ENCODE measurements at regions not wholly inside any gene's neighbourhood (a gene's known extent, or its start where the extent isn't known, plus 50 kb on each side); places are given as distances from the start of the nearest gene placed in this dataset.

DNA sequence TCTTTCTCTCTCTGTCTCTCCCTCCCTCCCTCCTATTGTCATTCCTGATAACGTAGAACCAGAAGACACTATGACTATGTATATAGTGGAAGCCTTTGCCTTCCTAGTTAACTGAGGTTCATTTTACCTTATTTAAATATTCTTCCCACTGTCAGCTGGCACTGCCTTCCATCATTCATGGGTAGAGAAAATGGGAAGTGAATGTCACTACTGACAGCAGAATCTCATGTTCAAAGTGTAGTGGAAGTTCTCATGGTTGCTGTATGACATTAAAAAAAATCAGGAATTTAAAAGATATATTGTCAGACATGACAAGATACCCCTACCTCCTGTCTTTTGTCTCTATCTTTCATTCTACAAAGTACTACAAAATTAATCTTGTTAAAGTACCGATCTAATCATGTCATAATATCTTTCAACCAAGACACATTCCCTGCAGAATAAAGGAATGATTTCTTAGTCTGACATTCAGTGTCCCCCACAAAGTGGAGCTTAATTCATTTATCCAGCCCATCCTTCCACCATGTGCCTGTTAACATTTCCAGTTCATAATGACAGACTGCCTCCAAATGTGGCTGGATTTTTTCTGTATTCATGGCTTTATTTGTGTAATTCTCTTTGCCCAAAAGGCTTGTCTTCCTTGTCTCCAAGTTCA lies 250.1 kb upstream of the CDH20 start:
- H3K27me3 ChIP-seq (ENCODE audit: insufficient read depth, poor library complexity, severe bottlenecking), result no peaks in the 10 kb centered on the region
- DNase-seq (ENCODE audit: low spot score), result no peak
- ATAC-seq (ENCODE audit: low read depth), result no peak

DNA sequence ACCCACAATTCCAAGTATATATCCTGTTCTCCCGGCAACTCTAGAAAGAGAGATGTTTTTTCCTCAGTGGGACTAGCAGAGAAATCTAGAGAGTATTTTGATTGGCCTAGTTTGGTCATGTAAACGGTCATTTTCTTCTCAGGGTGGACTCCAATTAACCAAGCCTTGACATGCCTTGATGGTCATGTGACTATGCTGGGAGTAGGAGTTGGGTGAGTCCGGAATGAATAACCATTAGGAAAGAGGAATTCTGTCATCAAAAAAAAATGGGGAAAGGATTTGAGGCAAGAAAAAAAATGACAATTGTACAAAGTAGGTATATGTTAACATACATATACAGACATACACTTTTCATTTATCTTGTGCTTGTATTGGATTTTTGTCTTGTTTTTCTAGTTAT lies 248.2 kb upstream of the CDH20 start:
- H3K27ac ChIP-seq (ENCODE audit: poor library complexity, severe bottlenecking), result no peak overlapping the region
- TF ChIP-seq, protein P1, sequence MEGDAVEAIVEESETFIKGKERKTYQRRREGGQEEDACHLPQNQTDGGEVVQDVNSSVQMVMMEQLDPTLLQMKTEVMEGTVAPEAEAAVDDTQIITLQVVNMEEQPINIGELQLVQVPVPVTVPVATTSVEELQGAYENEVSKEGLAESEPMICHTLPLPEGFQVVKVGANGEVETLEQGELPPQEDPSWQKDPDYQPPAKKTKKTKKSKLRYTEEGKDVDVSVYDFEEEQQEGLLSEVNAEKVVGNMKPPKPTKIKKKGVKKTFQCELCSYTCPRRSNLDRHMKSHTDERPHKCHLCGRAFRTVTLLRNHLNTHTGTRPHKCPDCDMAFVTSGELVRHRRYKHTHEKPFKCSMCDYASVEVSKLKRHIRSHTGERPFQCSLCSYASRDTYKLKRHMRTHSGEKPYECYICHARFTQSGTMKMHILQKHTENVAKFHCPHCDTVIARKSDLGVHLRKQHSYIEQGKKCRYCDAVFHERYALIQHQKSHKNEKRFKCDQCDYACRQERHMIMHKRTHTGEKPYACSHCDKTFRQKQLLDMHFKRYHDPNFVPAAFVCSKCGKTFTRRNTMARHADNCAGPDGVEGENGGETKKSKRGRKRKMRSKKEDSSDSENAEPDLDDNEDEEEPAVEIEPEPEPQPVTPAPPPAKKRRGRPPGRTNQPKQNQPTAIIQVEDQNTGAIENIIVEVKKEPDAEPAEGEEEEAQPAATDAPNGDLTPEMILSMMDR (IDR thresholded peaks at IDR 0.05; ENCODE audit: poor library complexity, severe bottlenecking), result no peak
- no peak overlapping the region for H3K4me3 ChIP-seq (ENCODE audit: severe bottlenecking)
- H3K9me3 ChIP-seq (ENCODE audit: severe bottlenecking), result no peaks in the 10 kb centered on the region
- H3K36me3 ChIP-seq (ENCODE audit: low read depth), result no peaks in the 10 kb centered on the region
- no peak for ATAC-seq (ENCODE audit: low read depth)
- H3K27me3 ChIP-seq (ENCODE audit: insufficient read depth, poor library complexity, severe bottlenecking), result no peaks in the 10 kb centered on the region
- no peak for DNase-seq (ENCODE audit: low spot score)
- no peaks in the 10 kb centered on the region for H3K4me1 ChIP-seq (ENCODE audit: insufficient read depth, poor library complexity, severe bottlenecking)

More for the DNA sequence above, 250.1 kb upstream of the CDH20 start:
- H3K4me1 ChIP-seq (ENCODE audit: insufficient read depth, poor library complexity, severe bottlenecking), result no peaks in the 10 kb centered on the region
- H3K36me3 ChIP-seq (ENCODE audit: low read depth), result no peaks in the 10 kb centered on the region
- no peak overlapping the region for H3K27ac ChIP-seq (ENCODE audit: poor library complexity, severe bottlenecking)
- TF ChIP-seq, protein P1 (IDR thresholded peaks at IDR 0.05; ENCODE audit: poor library complexity, severe bottlenecking), result no peak
- no peak overlapping the region for H3K4me3 ChIP-seq (ENCODE audit: severe bottlenecking)
- no peaks in the 10 kb centered on the region for H3K9me3 ChIP-seq (ENCODE audit: severe bottlenecking)

DNA sequence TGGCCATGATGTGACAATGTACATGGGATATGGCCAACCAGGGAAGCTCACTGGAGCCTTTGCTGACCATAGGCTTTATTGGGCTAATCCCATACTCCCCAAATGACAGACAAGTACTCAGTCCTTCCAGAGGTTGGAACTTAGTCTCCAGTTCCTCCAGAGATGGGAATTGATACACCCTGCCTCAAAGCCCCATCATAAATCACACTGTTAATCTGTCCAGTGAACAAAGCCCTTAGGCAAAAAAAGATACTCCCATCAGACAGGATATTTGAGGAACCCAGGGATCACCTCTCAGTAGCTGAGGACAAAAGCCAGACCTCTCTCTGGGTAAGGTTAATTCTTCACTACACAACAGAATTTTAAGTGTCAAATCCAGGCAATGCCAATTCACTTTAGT lies 247.5 kb upstream of the CDH20 start:
- DNase-seq (ENCODE audit: low spot score) (no peak), ATAC-seq (ENCODE audit: low read depth) (no peak)
- no peaks in the 10 kb centered on the region for H3K36me3 ChIP-seq (ENCODE audit: low read depth)
- TF ChIP-seq, protein P1 (IDR thresholded peaks at IDR 0.05; ENCODE audit: poor library complexity, severe bottlenecking), result no peak
- H3K27ac ChIP-seq (ENCODE audit: poor library complexity, severe bottlenecking), result no peak overlapping the region
- no peaks in the 10 kb centered on the region for H3K27me3 ChIP-seq (ENCODE audit: insufficient read depth, poor library complexity, severe bottlenecking)
- H3K4me1 ChIP-seq (ENCODE audit: insufficient read depth, poor library complexity, severe bottlenecking), result no peaks in the 10 kb centered on the region
- H3K4me3 ChIP-seq (ENCODE audit: severe bottlenecking), result no peak overlapping the region
- no peaks in the 10 kb centered on the region for H3K9me3 ChIP-seq (ENCODE audit: severe bottlenecking)

DNA sequence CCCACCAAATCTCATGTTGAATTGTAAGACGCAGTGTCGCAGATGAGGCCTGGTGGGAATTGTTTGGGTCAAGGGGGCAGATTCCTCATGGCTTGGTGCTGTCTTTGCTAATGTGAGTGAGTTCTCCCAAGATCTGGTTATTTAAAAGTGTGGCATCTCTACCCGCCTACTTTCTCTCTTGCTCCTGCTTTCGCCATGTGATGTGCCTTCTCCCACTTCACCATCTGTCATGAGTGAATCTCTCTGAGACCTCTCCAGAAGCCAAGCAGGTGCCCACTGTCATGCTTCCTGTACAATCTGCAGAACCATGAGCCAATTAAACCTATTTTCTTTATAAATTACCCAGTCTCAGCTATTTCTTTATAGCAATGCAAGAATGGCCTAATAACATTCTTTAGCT lies 246.6 kb upstream of the CDH20 start:
- Histone ChIP-seq H3K27ac (ENCODE audit: poor library complexity, severe bottlenecking) (no peak overlapping the region), H3K4me1 (ENCODE audit: insufficient read depth, poor library complexity, severe bottlenecking) (no peaks in the 10 kb centered on the region), H3K9me3 (ENCODE audit: severe bottlenecking) (no peaks in the 10 kb centered on the region), H3K27me3 (ENCODE audit: insufficient read depth, poor library complexity, severe bottlenecking) (no peaks in the 10 kb centered on the region), H3K4me3 (ENCODE audit: severe bottlenecking) (no peak overlapping the region), H3K36me3 (ENCODE audit: low read depth) (no peaks in the 10 kb centered on the region)
- ATAC-seq (ENCODE audit: low read depth) (no peak), DNase-seq (ENCODE audit: low spot score) (no peak)
- TF ChIP-seq, protein P1 (IDR thresholded peaks at IDR 0.05; ENCODE audit: poor library complexity, severe bottlenecking), result no peak

DNA sequence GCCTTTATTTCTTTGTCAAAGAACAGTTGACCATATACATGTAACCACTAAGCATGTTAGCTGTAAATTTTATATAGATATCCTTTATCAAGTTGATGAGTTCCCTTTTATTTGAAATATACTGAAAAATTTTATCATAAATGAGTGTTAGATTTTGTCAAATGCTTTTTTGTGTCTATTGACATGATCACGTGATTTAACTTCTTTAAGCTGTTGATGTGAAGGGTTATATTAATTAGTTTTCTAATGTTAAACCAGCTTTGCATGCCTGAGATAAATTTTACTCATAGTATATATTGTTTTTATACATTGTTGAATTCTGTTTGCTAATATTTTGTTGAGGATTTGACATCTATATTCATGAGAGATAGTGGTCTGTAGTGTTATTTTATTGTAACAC lies 241.9 kb upstream of the CDH20 start:
- Histone ChIP-seq H3K36me3 (ENCODE audit: low read depth) (no peaks in the 10 kb centered on the region), H3K4me3 (ENCODE audit: severe bottlenecking) (no peak overlapping the region)

More for the DNA sequence above, 241.9 kb upstream of the CDH20 start:
- Histone ChIP-seq H3K27me3 (ENCODE audit: insufficient read depth, poor library complexity, severe bottlenecking) (no peaks in the 10 kb centered on the region), H3K27ac (ENCODE audit: poor library complexity, severe bottlenecking) (no peak overlapping the region), H3K9me3 (ENCODE audit: severe bottlenecking) (no peaks in the 10 kb centered on the region), H3K4me1 (ENCODE audit: insufficient read depth, poor library complexity, severe bottlenecking) (no peaks in the 10 kb centered on the region)
- ATAC-seq (ENCODE audit: low read depth), result no peak
- TF ChIP-seq, protein P1 (IDR thresholded peaks at IDR 0.05; ENCODE audit: poor library complexity, severe bottlenecking), result no peak
- no peak for DNase-seq (ENCODE audit: low spot score)
